Esophagus squamous epithelium (tissue), 5 donors: ENCODE measurements at regions not wholly inside any gene's neighbourhood (a gene's known extent, or its start where the extent isn't known, plus 50 kb on each side); places are given as distances from the start of the nearest gene placed in this dataset.

Experiments used
- DNase-seq: peaks from one replicate; lab custom pipeline; 2025; lab: John Stamatoyannopoulos, UW
- H3K27ac ChIP-seq, 4 donors: fragments of 200-600 bp; sonication (generic); one replicate each; pipeline ENCODE4 v1.5.1; 2016 to 2019; ENCODE audit warnings: mild to moderate bottlenecking in 1 of 4
- H3K27me3 ChIP-seq, 4 donors: fragments of 200-600 bp; sonication (generic); 1 replicate in 3 of 4; 2 replicates in 1 of 4; pipeline versions ENCODE4 v1.5.1 to v1.6.0; 2017 to 2021; ENCODE audit warnings: antibody characterized with exemption in 1 of 4
- H3K36me3 ChIP-seq, 3 donors: fragments of 200-600 bp; sonication (generic); one replicate each; pipeline ENCODE4 v1.5.1; 2016 to 2019
- H3K4me1 ChIP-seq, 3 donors: fragments of 200-600 bp; sonication (generic); one replicate each; pipeline ENCODE4 v1.5.1; 2017 to 2019
- H3K4me3 ChIP-seq, 4 donors: fragments of 200-600 bp; sonication (generic); 1 replicate in 3 of 4; 2 replicates in 1 of 4; pipeline ENCODE4 v1.5.1; 2016 to 2019; ENCODE audit warnings: mild to moderate bottlenecking in 2 of 4, moderate library complexity in 1 of 4
- H3K9me3 ChIP-seq, 3 donors: fragments of 200-600 bp; sonication (generic); one replicate each; pipeline ENCODE4 v1.5.1; 2016 to 2019
- POLR2A ChIP-seq, 4 donors: fragments of 450-650 bp; IDR thresholded peaks; one replicate each; pipeline ENCODE4 v1.6.1; 2017; ENCODE audit warnings: antibody characterized with exemption in 4 of 4, mild to moderate bottlenecking in 4 of 4, moderate library complexity in 3 of 4
- WGBS, 2 donors: methylation state at CpG; one replicate each; pipeline ENCODE4 v1.1.5; 2018; 5-methylcytosine and 5-hydroxymethylcytosine counted together
- intact Hi-C: fragments of 100-400 bp; cut with DNase I; formaldehyde crosslinking; loops from one replicate; pipeline ENCODE4 v1.15.0; 2022
- TF ChIP-seq, protein P1 (sequence below), 6 experiments: fragments of 450-650 bp in 4 of 6; fragments of 200-600 bp in 2 of 6; sonication (generic) in 2 of 6; IDR thresholded peaks; one replicate each; pipeline ENCODE4 v1.5.1; 2016 to 2019; ENCODE audit warnings: antibody characterized with exemption in 6 of 6, mild to moderate bottlenecking in 4 of 6, moderate library complexity in 4 of 6
- donor health status: DM: yes; HTN: yes; CAD: no.

DNA sequence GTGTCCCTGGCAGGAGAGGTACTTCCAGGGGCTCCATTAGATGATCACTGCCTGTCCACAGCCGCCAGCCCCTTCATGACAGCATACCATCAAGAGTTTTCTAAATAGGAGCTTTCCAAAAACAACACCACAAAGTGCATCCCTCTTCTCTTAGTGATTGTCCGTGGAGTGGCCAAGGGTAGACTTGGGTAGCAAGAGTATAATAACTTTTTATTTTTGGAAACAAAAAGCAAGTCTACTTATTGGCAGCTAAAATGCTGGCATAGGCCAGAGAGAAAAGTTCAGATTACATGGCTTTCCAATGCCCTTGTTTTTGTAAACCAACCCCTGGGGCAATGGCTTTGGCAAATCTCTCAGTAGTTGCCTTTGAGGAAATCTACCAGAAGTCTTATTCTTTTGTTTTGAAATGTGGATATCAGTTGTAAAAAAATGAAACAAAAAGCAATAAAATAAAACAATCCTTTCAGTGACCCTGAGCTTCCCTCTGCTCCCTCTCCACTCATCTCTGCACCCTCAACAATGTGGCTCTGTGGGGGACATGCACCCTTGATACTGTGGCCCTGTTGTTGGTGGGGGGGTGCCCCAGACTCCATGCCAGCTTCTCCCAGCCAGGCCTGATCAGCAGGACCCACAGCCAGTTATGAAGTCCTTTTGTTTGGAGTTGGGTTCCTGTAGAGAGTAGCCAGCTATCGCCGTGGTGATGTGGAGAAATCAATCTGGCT lies 294.1 kb downstream of the DLEU7 start:
- intact Hi-C loops: no loop called here
- Histone ChIP-seq H3K4me1 (no peaks in the 10 kb centered on the region), H3K36me3 (no peaks in the 10 kb centered on the region), H3K27me3 (no peaks in the 10 kb centered on the region), H3K9me3 (no peaks in the 10 kb centered on the region), H3K4me3 (no peak overlapping the region), H3K27ac (no peak overlapping the region)
- WGBS, 2 donors: 84 to 87% methylated on average over 4 of the region's 4 CpGs
- DNase-seq: no peak
- no peak for TF ChIP-seq POLR2A (IDR thresholded peaks at IDR 0.05)
- TF ChIP-seq, protein P1, sequence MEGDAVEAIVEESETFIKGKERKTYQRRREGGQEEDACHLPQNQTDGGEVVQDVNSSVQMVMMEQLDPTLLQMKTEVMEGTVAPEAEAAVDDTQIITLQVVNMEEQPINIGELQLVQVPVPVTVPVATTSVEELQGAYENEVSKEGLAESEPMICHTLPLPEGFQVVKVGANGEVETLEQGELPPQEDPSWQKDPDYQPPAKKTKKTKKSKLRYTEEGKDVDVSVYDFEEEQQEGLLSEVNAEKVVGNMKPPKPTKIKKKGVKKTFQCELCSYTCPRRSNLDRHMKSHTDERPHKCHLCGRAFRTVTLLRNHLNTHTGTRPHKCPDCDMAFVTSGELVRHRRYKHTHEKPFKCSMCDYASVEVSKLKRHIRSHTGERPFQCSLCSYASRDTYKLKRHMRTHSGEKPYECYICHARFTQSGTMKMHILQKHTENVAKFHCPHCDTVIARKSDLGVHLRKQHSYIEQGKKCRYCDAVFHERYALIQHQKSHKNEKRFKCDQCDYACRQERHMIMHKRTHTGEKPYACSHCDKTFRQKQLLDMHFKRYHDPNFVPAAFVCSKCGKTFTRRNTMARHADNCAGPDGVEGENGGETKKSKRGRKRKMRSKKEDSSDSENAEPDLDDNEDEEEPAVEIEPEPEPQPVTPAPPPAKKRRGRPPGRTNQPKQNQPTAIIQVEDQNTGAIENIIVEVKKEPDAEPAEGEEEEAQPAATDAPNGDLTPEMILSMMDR (IDR thresholded peaks at IDR 0.05): no peak

DNA sequence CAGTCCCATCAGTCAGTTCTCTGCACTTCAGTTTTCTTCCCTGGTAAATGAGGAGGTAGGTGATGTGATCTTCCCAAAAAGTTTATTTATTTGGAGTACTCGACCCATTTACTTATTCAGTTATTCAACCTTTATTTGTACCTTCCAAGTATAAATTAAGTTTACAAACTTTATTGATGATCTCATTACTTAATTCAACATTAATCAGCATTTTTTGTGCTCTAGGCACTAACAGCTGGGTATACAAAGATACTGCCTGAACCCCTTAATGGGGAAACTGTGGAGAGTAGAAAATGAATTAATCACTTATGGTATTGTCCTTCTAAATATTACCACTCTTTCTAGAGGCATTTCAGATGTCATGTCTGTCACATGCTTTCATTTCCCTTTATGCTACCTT lies 293.3 kb downstream of the DLEU7 start:
- no peaks in the 10 kb centered on the region for H3K36me3 ChIP-seq
- H3K27ac ChIP-seq: no peak overlapping the region
- TF ChIP-seq, protein P1 (IDR thresholded peaks at IDR 0.05): no peak
- no peak for TF ChIP-seq POLR2A (IDR thresholded peaks at IDR 0.05)
- no peak overlapping the region for H3K4me3 ChIP-seq
- WGBS, 2 donors: 62 to 89% methylated on average over 1 of the region's 1 CpG
- no peaks in the 10 kb centered on the region for H3K27me3 ChIP-seq
- intact Hi-C loops: no loop called here
- H3K9me3 ChIP-seq: no peaks in the 10 kb centered on the region
- DNase-seq: no peak
- H3K4me1 ChIP-seq: no peaks in the 10 kb centered on the region

DNA sequence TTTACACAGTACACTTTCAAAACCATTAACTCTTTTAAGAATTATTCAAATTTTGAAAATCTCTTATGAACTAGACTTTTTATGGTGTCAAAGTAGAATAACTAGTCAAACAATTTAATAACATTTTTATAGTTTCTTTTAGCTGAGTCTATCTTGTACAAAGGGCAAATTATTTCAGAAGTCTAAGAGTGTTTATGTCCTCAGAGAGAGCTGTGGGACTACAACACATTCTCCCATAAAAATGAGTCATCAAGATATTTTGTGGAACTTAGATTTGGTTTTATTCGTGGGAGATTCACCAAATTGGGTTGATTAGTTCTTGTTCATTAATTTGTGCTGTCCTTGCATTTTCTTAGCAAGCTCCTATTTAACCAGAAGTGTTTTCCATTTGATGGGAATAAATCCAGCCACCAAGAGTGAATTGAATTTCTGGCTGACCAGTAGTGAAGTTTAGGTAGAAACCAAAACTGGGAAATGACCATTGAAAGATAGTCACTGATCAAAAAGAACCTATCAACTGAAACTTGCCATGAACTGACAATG lies 291.0 kb downstream of the DLEU7 start:
- Histone ChIP-seq H3K9me3 (no peaks in the 10 kb centered on the region), H3K4me1 (no peaks in the 10 kb centered on the region), H3K4me3 (no peak overlapping the region), H3K27ac (no peak overlapping the region), H3K27me3 (no peaks in the 10 kb centered on the region), H3K36me3 (no peaks in the 10 kb centered on the region)
- WGBS, 2 donors: 48 to 56% methylated on average over 1 of the region's 1 CpG
- DNase-seq: no peak
- intact Hi-C loops: no loop called here
- TF ChIP-seq, protein P1 (IDR thresholded peaks at IDR 0.05): no peak
- no peak for TF ChIP-seq POLR2A (IDR thresholded peaks at IDR 0.05)

DNA sequence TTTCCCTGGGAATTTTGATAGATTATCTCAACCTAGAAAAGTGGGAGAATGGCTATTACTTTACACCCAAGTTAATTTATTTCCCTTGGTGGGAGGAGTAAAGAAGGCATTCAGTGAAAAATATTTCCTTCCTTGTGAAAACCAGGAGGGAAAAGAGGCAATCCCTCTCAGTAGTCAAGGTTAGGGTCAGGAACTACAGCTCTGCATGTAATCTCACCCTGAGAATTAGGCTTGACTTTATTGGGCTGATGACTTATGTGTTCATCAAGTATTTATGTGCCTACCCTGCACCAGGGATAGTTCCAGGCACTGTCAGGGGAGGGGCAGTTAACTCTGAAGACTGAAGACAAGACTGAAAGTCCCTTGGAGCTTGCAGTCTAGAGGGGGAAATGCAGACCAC lies 281.8 kb downstream of the DLEU7 start:
- intact Hi-C loops: no loop called here
- peaks cover 0 to 4% (median 2%) of the 10 kb centered on the region in 3 donors for H3K9me3 ChIP-seq

DNA sequence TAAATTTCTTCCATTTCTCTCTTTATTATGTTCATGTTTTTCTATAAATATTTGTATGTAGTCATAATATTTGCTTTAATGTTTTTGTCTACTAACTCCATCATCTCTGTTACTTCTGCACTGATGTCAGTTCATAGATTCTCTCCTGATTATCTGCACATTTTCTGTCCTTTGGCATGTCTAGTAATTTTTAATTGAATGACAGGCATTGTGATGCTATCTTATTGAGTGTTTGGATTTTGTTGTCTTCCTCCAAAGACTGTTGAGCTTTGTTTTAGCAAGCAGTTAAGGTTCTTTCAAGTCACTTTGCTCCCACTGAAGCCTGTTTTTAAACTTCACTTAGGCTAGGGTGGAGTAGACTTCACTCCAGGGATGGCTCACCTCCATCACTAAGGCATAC lies 276.8 kb downstream of the DLEU7 start:
- no peak overlapping the region for H3K4me3 ChIP-seq
- TF ChIP-seq, protein P1 (IDR thresholded peaks at IDR 0.05): no peak
- no peak for TF ChIP-seq POLR2A (IDR thresholded peaks at IDR 0.05)
- no peak overlapping the region for H3K27ac ChIP-seq
- peaks cover 0 to 6% (median 4%) of the 10 kb centered on the region in 3 donors for H3K9me3 ChIP-seq
- no peak for DNase-seq
- H3K36me3 ChIP-seq: no peaks in the 10 kb centered on the region
- no peaks in the 10 kb centered on the region for H3K4me1 ChIP-seq
- no peaks in the 10 kb centered on the region for H3K27me3 ChIP-seq
- intact Hi-C loops: no loop called here

More for the DNA sequence above, 281.8 kb downstream of the DLEU7 start:
- Histone ChIP-seq H3K27me3 (no peaks in the 10 kb centered on the region), H3K4me1 (no peaks in the 10 kb centered on the region), H3K36me3 (no peaks in the 10 kb centered on the region), H3K4me3 (no peak overlapping the region), H3K27ac (no peak overlapping the region)
- no peak for DNase-seq
- no peak for TF ChIP-seq POLR2A (IDR thresholded peaks at IDR 0.05)
- TF ChIP-seq, protein P1 (IDR thresholded peaks at IDR 0.05): no peak
